ENCODE measurements at regions not wholly inside any gene's neighbourhood (a gene's known extent, or its start where the extent isn't known, plus 50 kb on each side); places are given as distances from the start of the nearest gene placed in this dataset.

DNA sequence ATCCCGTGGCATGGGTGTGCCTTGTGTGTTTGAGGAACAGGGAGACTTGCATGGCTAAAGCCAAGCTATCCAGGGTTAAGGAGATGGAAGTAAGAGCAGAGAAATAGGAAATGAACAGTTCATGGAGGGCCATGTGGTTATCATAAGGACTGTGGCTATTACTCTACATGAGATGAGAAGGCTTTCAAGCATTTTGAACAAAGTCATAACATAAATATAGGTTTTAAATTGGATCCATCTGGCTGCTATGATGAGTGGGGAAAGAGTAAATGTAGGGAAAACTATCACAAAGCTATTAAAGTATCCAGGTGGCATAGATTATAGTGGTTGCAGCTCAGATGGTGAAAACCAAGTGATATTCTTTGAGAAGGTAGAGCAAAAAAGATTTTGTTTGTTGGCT lies 184.1 kb downstream of the PCDH17 start:
- Histone ChIP-seq H3F3A (ENCODE audit: insufficient read depth, low read length, poor library complexity, severe bottlenecking) (no peaks in the 10 kb centered on the region), H3K79me2 (replicated peaks; ENCODE audit: insufficient read depth, low read length) (no peaks in the 10 kb centered on the region), H3K27me3 (ENCODE audit: insufficient read depth, low read depth, low read length) (no peaks in the 10 kb centered on the region), H3K27ac (ENCODE audit: low read length) (no peak overlapping the region), H2AFZ (ENCODE audit: low read depth, low read length) (no peak overlapping the region), H3K4me3 (ENCODE audit: low read length) (no peak overlapping the region), H3K9me3 (ENCODE audit: low read length) (no peaks in the 10 kb centered on the region), H3K9me2 (ENCODE audit: insufficient read depth, low read length) (no peaks in the 10 kb centered on the region), H3K9ac (ENCODE audit: low read length) (no peak overlapping the region), H3K4me2 (ENCODE audit: low read length) (no peak overlapping the region), H3K36me3 (ENCODE audit: insufficient read depth, low read length) (no peaks in the 10 kb centered on the region), H4K20me1 (ENCODE audit: insufficient read depth) (no peaks in the 10 kb centered on the region)
- TF ChIP-seq POLR2AphosphoS5 (IDR thresholded peaks at IDR 0.05) (peak; percentile 66), SMC3 (conservative IDR thresholded peaks at IDR 0.05; ENCODE audit: poor library complexity) (no peak)

DNA sequence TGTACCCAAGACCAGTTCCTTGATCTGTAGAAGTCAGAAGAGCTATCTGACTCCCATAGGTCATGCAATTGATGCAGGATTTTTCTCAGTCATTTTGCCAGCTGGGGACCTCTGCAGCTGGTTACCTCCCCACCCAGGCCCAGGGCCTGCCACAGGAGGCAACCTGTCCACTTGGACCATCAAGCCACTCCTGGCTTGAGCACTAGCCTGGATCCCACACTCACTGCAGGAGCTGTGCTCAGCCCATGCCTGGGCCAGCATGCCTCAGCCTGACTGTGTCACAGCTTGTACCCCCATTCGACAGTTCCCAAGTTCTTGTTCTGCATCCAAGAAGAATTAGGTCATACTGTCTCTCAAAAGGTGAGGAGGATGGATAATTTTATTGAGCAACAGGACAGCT lies 189.4 kb downstream of the PCDH17 start:
- no peaks in the 10 kb centered on the region for H3K9me2 ChIP-seq (ENCODE audit: insufficient read depth, low read length)
- no peaks in the 10 kb centered on the region for H3K9me3 ChIP-seq (ENCODE audit: low read length)
- H3K36me3 ChIP-seq (ENCODE audit: insufficient read depth, low read length) = no peaks in the 10 kb centered on the region
- no peaks in the 10 kb centered on the region for H3F3A ChIP-seq (ENCODE audit: insufficient read depth, low read length, poor library complexity, severe bottlenecking)
- H2AFZ ChIP-seq (ENCODE audit: low read depth, low read length) = no peak overlapping the region
- H4K20me1 ChIP-seq (ENCODE audit: insufficient read depth) = no peaks in the 10 kb centered on the region
- H3K4me2 ChIP-seq (ENCODE audit: low read length) = no peak overlapping the region
- H3K27me3 ChIP-seq (ENCODE audit: insufficient read depth, low read depth, low read length) = no peaks in the 10 kb centered on the region
- no peak overlapping the region for H3K9ac ChIP-seq (ENCODE audit: low read length)
- H3K4me3 ChIP-seq (ENCODE audit: low read length) = no peak overlapping the region
- H3K79me2 ChIP-seq (replicated peaks; ENCODE audit: insufficient read depth, low read length) = no peaks in the 10 kb centered on the region
- no peak overlapping the region for H3K27ac ChIP-seq (ENCODE audit: low read length)
- TF ChIP-seq POLR2AphosphoS5 (IDR thresholded peaks at IDR 0.05) = no peak
- no peak for TF ChIP-seq CTCF (IDR thresholded peaks at IDR 0.05; ENCODE audit: poor library complexity, severe bottlenecking)
- TF ChIP-seq TAF1 (IDR thresholded peaks at IDR 0.05; ENCODE audit: low read depth) = no peak
- TF ChIP-seq MXI1 (conservative IDR thresholded peaks at IDR 0.05; ENCODE audit: poor library complexity, severe bottlenecking) = no peak
- TF ChIP-seq EP300 (conservative IDR thresholded peaks at IDR 0.05; ENCODE audit: poor library complexity, severe bottlenecking) = no peak
- no peak for TF ChIP-seq EZH2 (IDR thresholded peaks at IDR 0.05; ENCODE audit: borderline replicate concordance, insufficient read depth, low read length, poor library complexity, severe bottlenecking)
- TF ChIP-seq, protein P1, sequence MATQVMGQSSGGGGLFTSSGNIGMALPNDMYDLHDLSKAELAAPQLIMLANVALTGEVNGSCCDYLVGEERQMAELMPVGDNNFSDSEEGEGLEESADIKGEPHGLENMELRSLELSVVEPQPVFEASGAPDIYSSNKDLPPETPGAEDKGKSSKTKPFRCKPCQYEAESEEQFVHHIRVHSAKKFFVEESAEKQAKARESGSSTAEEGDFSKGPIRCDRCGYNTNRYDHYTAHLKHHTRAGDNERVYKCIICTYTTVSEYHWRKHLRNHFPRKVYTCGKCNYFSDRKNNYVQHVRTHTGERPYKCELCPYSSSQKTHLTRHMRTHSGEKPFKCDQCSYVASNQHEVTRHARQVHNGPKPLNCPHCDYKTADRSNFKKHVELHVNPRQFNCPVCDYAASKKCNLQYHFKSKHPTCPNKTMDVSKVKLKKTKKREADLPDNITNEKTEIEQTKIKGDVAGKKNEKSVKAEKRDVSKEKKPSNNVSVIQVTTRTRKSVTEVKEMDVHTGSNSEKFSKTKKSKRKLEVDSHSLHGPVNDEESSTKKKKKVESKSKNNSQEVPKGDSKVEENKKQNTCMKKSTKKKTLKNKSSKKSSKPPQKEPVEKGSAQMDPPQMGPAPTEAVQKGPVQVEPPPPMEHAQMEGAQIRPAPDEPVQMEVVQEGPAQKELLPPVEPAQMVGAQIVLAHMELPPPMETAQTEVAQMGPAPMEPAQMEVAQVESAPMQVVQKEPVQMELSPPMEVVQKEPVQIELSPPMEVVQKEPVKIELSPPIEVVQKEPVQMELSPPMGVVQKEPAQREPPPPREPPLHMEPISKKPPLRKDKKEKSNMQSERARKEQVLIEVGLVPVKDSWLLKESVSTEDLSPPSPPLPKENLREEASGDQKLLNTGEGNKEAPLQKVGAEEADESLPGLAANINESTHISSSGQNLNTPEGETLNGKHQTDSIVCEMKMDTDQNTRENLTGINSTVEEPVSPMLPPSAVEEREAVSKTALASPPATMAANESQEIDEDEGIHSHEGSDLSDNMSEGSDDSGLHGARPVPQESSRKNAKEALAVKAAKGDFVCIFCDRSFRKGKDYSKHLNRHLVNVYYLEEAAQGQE (IDR thresholded peaks at IDR 0.05; ENCODE audit: borderline replicate concordance) = no peak
- TF ChIP-seq RAD21 (conservative IDR thresholded peaks at IDR 0.05) = no peak
- no peak for TF ChIP-seq SMC3 (conservative IDR thresholded peaks at IDR 0.05; ENCODE audit: poor library complexity)

GRCh38 chr13:57823704-57824103 lies 192.2 kb downstream of the PCDH17 start:
- no peak overlapping the region for H3K9ac ChIP-seq (ENCODE audit: low read length)
- no peaks in the 10 kb centered on the region for H3F3A ChIP-seq (ENCODE audit: insufficient read depth, low read length, poor library complexity, severe bottlenecking)
- H3K79me2 ChIP-seq (replicated peaks; ENCODE audit: insufficient read depth, low read length) = no peaks in the 10 kb centered on the region
- no peaks in the 10 kb centered on the region for H3K9me3 ChIP-seq (ENCODE audit: low read length)
- H3K4me3 ChIP-seq (ENCODE audit: low read length) = no peak overlapping the region
- no peaks in the 10 kb centered on the region for H3K27me3 ChIP-seq (ENCODE audit: insufficient read depth, low read depth, low read length)
- no peak overlapping the region for H3K4me2 ChIP-seq (ENCODE audit: low read length)
- no peaks in the 10 kb centered on the region for H3K9me2 ChIP-seq (ENCODE audit: insufficient read depth, low read length)
- no peaks in the 10 kb centered on the region for H3K36me3 ChIP-seq (ENCODE audit: insufficient read depth, low read length)
- no peak for TF ChIP-seq EP300 (conservative IDR thresholded peaks at IDR 0.05; ENCODE audit: poor library complexity, severe bottlenecking)
- TF ChIP-seq EZH2 (IDR thresholded peaks at IDR 0.05; ENCODE audit: borderline replicate concordance, insufficient read depth, low read length, poor library complexity, severe bottlenecking) = no peak
- no peak for TF ChIP-seq MXI1 (conservative IDR thresholded peaks at IDR 0.05; ENCODE audit: poor library complexity, severe bottlenecking)
- TF ChIP-seq CTCF (IDR thresholded peaks at IDR 0.05; ENCODE audit: poor library complexity, severe bottlenecking) = no peak
- TF ChIP-seq TAF1 (IDR thresholded peaks at IDR 0.05; ENCODE audit: low read depth) = no peak
- no peak for TF ChIP-seq RAD21 (conservative IDR thresholded peaks at IDR 0.05)
- TF ChIP-seq SMC3 (conservative IDR thresholded peaks at IDR 0.05; ENCODE audit: poor library complexity) = no peak
- TF ChIP-seq, protein P1 (IDR thresholded peaks at IDR 0.05; ENCODE audit: borderline replicate concordance) = no peak
- no peak for TF ChIP-seq POLR2AphosphoS5 (IDR thresholded peaks at IDR 0.05)
- H3K27ac ChIP-seq (ENCODE audit: low read length) = no peak overlapping the region
- H4K20me1 ChIP-seq (ENCODE audit: insufficient read depth) = no peaks in the 10 kb centered on the region
- H2AFZ ChIP-seq (ENCODE audit: low read depth, low read length) = no peak overlapping the region
